SK-N-SH (cell line): ENCODE measurements at regions not wholly inside any gene's neighbourhood (a gene's known extent, or its start where the extent isn't known, plus 50 kb on each side); places are given as distances from the start of the nearest gene placed in this dataset.

Source experiments
- EP300 ChIP-seq, 2 experiments: IDR thresholded peaks; 2 replicates each; pipeline versions ENCODE4 v1.4.0 to v1.6.1; 2012; ENCODE audit warnings: borderline replicate concordance in 1 of 2, low read depth in 1 of 2, low read length in 1 of 2
- POLR2AphosphoS5 ChIP-seq: IDR thresholded peaks from 2 replicates; pipeline ENCODE4 v1.6.1; 2012; ENCODE audit warnings: low read depth, low read length
- TF ChIP-seq, protein P1 (sequence below): fragments of 200-600 bp; sonication (generic); IDR thresholded peaks from 2 replicates; pipeline ENCODE4 v1.6.1; 2017; ENCODE audit warnings: antibody characterized with exemption, mild to moderate bottlenecking, moderate library complexity

DNA sequence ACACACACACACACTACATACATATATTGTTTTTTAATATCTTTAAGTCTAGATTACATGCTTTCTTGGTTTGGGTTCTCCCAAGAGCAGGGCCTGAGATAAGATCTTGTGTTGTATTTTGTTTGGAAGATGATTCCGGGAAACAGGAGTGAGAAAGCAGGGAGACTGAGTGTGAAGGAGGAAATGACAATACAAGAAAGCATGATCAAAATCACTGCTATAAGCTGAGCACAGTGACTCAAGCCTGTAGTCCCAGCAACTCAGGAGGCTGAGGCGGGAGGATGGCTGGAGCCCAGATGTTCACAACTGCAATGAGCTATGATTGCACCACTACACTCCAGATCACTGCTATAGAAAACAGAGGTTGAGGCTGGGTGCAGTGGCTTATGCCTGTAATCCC, 267.6 kb downstream of the SKIDA1 start:
- TF ChIP-seq, protein P1, sequence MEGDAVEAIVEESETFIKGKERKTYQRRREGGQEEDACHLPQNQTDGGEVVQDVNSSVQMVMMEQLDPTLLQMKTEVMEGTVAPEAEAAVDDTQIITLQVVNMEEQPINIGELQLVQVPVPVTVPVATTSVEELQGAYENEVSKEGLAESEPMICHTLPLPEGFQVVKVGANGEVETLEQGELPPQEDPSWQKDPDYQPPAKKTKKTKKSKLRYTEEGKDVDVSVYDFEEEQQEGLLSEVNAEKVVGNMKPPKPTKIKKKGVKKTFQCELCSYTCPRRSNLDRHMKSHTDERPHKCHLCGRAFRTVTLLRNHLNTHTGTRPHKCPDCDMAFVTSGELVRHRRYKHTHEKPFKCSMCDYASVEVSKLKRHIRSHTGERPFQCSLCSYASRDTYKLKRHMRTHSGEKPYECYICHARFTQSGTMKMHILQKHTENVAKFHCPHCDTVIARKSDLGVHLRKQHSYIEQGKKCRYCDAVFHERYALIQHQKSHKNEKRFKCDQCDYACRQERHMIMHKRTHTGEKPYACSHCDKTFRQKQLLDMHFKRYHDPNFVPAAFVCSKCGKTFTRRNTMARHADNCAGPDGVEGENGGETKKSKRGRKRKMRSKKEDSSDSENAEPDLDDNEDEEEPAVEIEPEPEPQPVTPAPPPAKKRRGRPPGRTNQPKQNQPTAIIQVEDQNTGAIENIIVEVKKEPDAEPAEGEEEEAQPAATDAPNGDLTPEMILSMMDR: no peak
- TF ChIP-seq EP300 (IDR thresholded peaks at IDR 0.05; ENCODE audit: borderline replicate concordance in 1 of 2, low read depth in 1 of 2, low read length in 1 of 2) (no peak), POLR2AphosphoS5 (no peak)
